Astrocyte (in vitro differentiated cells and primary cell): ENCODE measurements at regions not wholly inside any gene's neighbourhood (a gene's known extent, or its start where the extent isn't known, plus 50 kb on each side); places are given as distances from the start of the nearest gene placed in this dataset.

Experiments
- DNase-seq: peaks from one replicate; pipeline ENCODE4 v3.0.0-alpha.2; 2010; ENCODE audit warnings: low read depth
- FAIRE-seq: peaks from 2 replicates; lab custom pipeline; 2011; peaks lifted over from hg19 to GRCh38; lab: Jason Lieb, UNC
- H2AFZ ChIP-seq: 2 replicates; pipeline ENCODE4 v1.6.0; 2012; ENCODE audit warnings: low read depth, low read length, inconsistent platforms
- H3K27ac ChIP-seq: 2 replicates; pipeline ENCODE4 v1.5.1; 2011; ENCODE audit warnings: low read depth, low read length, inconsistent platforms
- H3K27me3 ChIP-seq: 2 replicates; pipeline ENCODE4 v1.6.0; 2011; ENCODE audit warnings: low read length, inconsistent platforms; ENCODE audit not compliant: insufficient read depth
- H3K36me3 ChIP-seq: 2 replicates; pipeline ENCODE4 v1.5.1; 2011; ENCODE audit warnings: low read length, inconsistent platforms; ENCODE audit not compliant: insufficient read depth
- H3K4me1 ChIP-seq: 2 replicates; pipeline ENCODE4 v1.5.1; 2011; ENCODE audit warnings: low read length, inconsistent platforms; ENCODE audit not compliant: insufficient read depth
- H3K4me2 ChIP-seq: 2 replicates; pipeline ENCODE4 v1.6.0; 2012; ENCODE audit warnings: low read length, inconsistent platforms
- H3K4me3 ChIP-seq: 2 replicates; pipeline ENCODE4 v1.5.1; 2011; ENCODE audit warnings: low read depth, mild to moderate bottlenecking, low read length, inconsistent platforms; ENCODE audit not compliant: insufficient read depth
- H3K79me2 ChIP-seq: 2 replicates; pipeline ENCODE4 v1.6.0; 2012; ENCODE audit warnings: mild to moderate bottlenecking, low read length, inconsistent platforms; ENCODE audit not compliant: insufficient read depth
- H3K9ac ChIP-seq: 2 replicates; pipeline ENCODE4 v1.6.0; 2012; ENCODE audit warnings: mild to moderate bottlenecking, low read length, inconsistent platforms
- H3K9me3 ChIP-seq: 2 replicates; pipeline ENCODE4 v1.5.1; 2012; ENCODE audit warnings: low read depth, mild to moderate bottlenecking, low read length, inconsistent platforms; ENCODE audit not compliant: insufficient read depth
- H4K20me1 ChIP-seq: 2 replicates; pipeline ENCODE4 v1.6.0; 2012; ENCODE audit warnings: low read length, inconsistent platforms; ENCODE audit not compliant: insufficient read depth
- H3K27ac Mint-ChIP-seq: one replicate; pipeline ENCODE4 v1.8.0; 2021; ENCODE audit warnings: mild to moderate bottlenecking, mixed read lengths; ENCODE audit not compliant: unreplicated experiment
- H3K27me3 Mint-ChIP-seq: one replicate; pipeline ENCODE4 v1.8.0; 2021; ENCODE audit warnings: low read depth, mixed read lengths; ENCODE audit not compliant: unreplicated experiment
- H3K36me3 Mint-ChIP-seq: one replicate; pipeline ENCODE4 v1.8.0; 2021; ENCODE audit warnings: low read depth, mixed read lengths; ENCODE audit not compliant: unreplicated experiment
- H3K4me1 Mint-ChIP-seq: one replicate; pipeline ENCODE4 v1.8.0; 2021; ENCODE audit warnings: low read depth, mixed read lengths; ENCODE audit not compliant: unreplicated experiment
- H3K4me3 Mint-ChIP-seq: one replicate; pipeline ENCODE4 v1.8.0; 2021; ENCODE audit warnings: mild to moderate bottlenecking, moderate library complexity, mixed read lengths; ENCODE audit not compliant: unreplicated experiment
- H3K9me3 Mint-ChIP-seq: one replicate; pipeline ENCODE4 v1.8.0; 2021; ENCODE audit warnings: mild to moderate bottlenecking, mixed read lengths; ENCODE audit not compliant: unreplicated experiment
- EZH2 ChIP-seq: IDR thresholded peaks from 2 replicates; pipeline ENCODE4 v1.6.1; 2012; ENCODE audit warnings: mild to moderate bottlenecking, low read length, inconsistent platforms; ENCODE audit not compliant: insufficient read depth
- TF ChIP-seq, protein P1 (sequence below): IDR thresholded peaks from 2 replicates; pipeline ENCODE4 v1.5.1; 2011; ENCODE audit warnings: low read depth, mild to moderate bottlenecking, inconsistent platforms, low read length, moderate library complexity; ENCODE audit not compliant: insufficient read depth

GRCh38 chr1:232550007-232550406, 79.9 kb downstream of the SIPA1L2 start:
- FAIRE-seq, result no peak
- no peak overlapping the region for H3K4me3 Mint-ChIP-seq
- no peak for DNase-seq
- H2AFZ ChIP-seq, result no peak overlapping the region
- H3K27me3 Mint-ChIP-seq, result no peaks in the 10 kb centered on the region
- H3K36me3 ChIP-seq, result no peaks in the 10 kb centered on the region
- no peaks in the 10 kb centered on the region for H3K9me3 ChIP-seq
- no peaks in the 10 kb centered on the region for H3K9me3 Mint-ChIP-seq
- no peak overlapping the region for H3K27ac Mint-ChIP-seq
- peaks cover 5% of the 10 kb centered on the region for H3K79me2 ChIP-seq
- no peak overlapping the region for H3K4me2 ChIP-seq
- H3K9ac ChIP-seq, result no peak overlapping the region
- TF ChIP-seq, protein P1, sequence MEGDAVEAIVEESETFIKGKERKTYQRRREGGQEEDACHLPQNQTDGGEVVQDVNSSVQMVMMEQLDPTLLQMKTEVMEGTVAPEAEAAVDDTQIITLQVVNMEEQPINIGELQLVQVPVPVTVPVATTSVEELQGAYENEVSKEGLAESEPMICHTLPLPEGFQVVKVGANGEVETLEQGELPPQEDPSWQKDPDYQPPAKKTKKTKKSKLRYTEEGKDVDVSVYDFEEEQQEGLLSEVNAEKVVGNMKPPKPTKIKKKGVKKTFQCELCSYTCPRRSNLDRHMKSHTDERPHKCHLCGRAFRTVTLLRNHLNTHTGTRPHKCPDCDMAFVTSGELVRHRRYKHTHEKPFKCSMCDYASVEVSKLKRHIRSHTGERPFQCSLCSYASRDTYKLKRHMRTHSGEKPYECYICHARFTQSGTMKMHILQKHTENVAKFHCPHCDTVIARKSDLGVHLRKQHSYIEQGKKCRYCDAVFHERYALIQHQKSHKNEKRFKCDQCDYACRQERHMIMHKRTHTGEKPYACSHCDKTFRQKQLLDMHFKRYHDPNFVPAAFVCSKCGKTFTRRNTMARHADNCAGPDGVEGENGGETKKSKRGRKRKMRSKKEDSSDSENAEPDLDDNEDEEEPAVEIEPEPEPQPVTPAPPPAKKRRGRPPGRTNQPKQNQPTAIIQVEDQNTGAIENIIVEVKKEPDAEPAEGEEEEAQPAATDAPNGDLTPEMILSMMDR, result no peak
- TF ChIP-seq EZH2, result no peak
- no peaks in the 10 kb centered on the region for H3K27me3 ChIP-seq
- H3K36me3 Mint-ChIP-seq, result no peaks in the 10 kb centered on the region
- no peak overlapping the region for H3K4me3 ChIP-seq
- H3K4me1 Mint-ChIP-seq, result peaks cover 38% of the 10 kb centered on the region
- H4K20me1 ChIP-seq, result peaks cover 3% of the 10 kb centered on the region
- no peak overlapping the region for H3K27ac ChIP-seq
- H3K4me1 ChIP-seq, result peaks cover 21% of the 10 kb centered on the region

GRCh38 chr1:232548691-232549090, 81.2 kb downstream of the SIPA1L2 start:
- Histone ChIP-seq H3K36me3 (no peaks in the 10 kb centered on the region), H3K9me3 (no peaks in the 10 kb centered on the region), H2AFZ (no peak overlapping the region), H3K79me2 (peaks cover 6% of the 10 kb centered on the region), H3K4me2 (no peak overlapping the region), H3K4me3 (no peak overlapping the region), H4K20me1 (peaks cover 3% of the 10 kb centered on the region), H3K27ac (no peak overlapping the region), H3K27me3 (no peaks in the 10 kb centered on the region), H3K4me1 (peaks cover 9% of the 10 kb centered on the region), H3K9ac (no peak overlapping the region)
- no peak for FAIRE-seq
- H3K27me3 Mint-ChIP-seq, result no peaks in the 10 kb centered on the region
- no peaks in the 10 kb centered on the region for H3K9me3 Mint-ChIP-seq
- H3K36me3 Mint-ChIP-seq, result no peaks in the 10 kb centered on the region
- H3K27ac Mint-ChIP-seq, result no peak overlapping the region
- no peak for TF ChIP-seq EZH2
- TF ChIP-seq, protein P1, result no peak
- H3K4me1 Mint-ChIP-seq, result peaks cover 27% of the 10 kb centered on the region
- DNase-seq, result no peak
- no peak overlapping the region for H3K4me3 Mint-ChIP-seq

GRCh38 chr1:232547938-232548484, 81.9 kb downstream of the SIPA1L2 start:
- H3K27ac ChIP-seq, result no peak overlapping the region
- peaks cover 3% of the 10 kb centered on the region for H4K20me1 ChIP-seq
- DNase-seq (no peak), FAIRE-seq (no peak)
- peaks cover 6% of the 10 kb centered on the region for H3K79me2 ChIP-seq
- Mint-ChIP-seq H3K27me3 (no peaks in the 10 kb centered on the region), H3K36me3 (no peaks in the 10 kb centered on the region), H3K27ac (no peak overlapping the region), H3K4me3 (no peak overlapping the region), H3K4me1 (peaks cover 20% of the 10 kb centered on the region), H3K9me3 (no peaks in the 10 kb centered on the region)
- no peaks in the 10 kb centered on the region for H3K9me3 ChIP-seq
- no peaks in the 10 kb centered on the region for H3K36me3 ChIP-seq
- no peak overlapping the region for H3K9ac ChIP-seq
- H3K27me3 ChIP-seq, result no peaks in the 10 kb centered on the region
- peaks cover 2% of the 10 kb centered on the region for H3K4me1 ChIP-seq
- no peak overlapping the region for H2AFZ ChIP-seq
- no peak overlapping the region for H3K4me3 ChIP-seq
- TF ChIP-seq, protein P1, result no peak
- no peak for TF ChIP-seq EZH2
- no peak overlapping the region for H3K4me2 ChIP-seq
